ENCODE measurements at regions not wholly inside any gene's neighbourhood (a gene's known extent, or its start where the extent isn't known, plus 50 kb on each side); places are given as distances from the start of the nearest gene placed in this dataset.

GRCh38 chr1:103265551-103265950, 157.2 kb upstream of the COL11A1 start:
- ATAC-seq (ENCODE audit: low read depth) (no peak), DNase-seq (no peak)
- TF ChIP-seq, protein P1, sequence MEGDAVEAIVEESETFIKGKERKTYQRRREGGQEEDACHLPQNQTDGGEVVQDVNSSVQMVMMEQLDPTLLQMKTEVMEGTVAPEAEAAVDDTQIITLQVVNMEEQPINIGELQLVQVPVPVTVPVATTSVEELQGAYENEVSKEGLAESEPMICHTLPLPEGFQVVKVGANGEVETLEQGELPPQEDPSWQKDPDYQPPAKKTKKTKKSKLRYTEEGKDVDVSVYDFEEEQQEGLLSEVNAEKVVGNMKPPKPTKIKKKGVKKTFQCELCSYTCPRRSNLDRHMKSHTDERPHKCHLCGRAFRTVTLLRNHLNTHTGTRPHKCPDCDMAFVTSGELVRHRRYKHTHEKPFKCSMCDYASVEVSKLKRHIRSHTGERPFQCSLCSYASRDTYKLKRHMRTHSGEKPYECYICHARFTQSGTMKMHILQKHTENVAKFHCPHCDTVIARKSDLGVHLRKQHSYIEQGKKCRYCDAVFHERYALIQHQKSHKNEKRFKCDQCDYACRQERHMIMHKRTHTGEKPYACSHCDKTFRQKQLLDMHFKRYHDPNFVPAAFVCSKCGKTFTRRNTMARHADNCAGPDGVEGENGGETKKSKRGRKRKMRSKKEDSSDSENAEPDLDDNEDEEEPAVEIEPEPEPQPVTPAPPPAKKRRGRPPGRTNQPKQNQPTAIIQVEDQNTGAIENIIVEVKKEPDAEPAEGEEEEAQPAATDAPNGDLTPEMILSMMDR (IDR thresholded peaks at IDR 0.05), result no peak
- intact Hi-C loops (cut with micrococcal nuclease), result no loop called here
- ChIA-PET POLR2A (no interaction called here), CTCF (no interaction called here)
- Mint-ChIP-seq H3K27ac (no peak overlapping the region), H3K4me3 (no peak overlapping the region), H3K4me1 (no peaks in the 10 kb centered on the region), H3K9me3 (no peaks in the 10 kb centered on the region), H3K27me3 (no peaks in the 10 kb centered on the region), H3K36me3 (ENCODE audit: low read depth) (no peaks in the 10 kb centered on the region)

DNA sequence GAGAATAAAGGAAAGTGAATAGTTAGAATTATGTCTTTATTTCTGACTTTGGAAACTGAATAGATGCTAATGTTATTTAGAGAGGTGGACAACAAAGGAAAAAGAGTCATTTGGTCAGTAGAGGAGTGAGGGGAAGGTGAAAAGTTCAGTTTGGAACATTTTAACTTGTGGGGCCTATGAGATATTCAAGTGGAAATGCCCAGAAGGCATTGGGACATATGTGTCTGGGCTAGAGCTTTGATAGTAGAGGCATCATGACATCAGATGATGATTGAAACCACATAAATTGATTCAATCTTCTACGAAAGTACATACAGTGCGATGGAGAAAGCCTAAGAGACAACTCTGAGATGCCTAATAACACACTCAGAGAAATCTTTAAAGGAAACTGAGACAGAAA, 151.7 kb upstream of the COL11A1 start:
- Mint-ChIP-seq H3K27me3 (no peaks in the 10 kb centered on the region), H3K4me3 (no peak overlapping the region), H3K27ac (no peak overlapping the region), H3K36me3 (ENCODE audit: low read depth) (no peaks in the 10 kb centered on the region), H3K4me1 (no peaks in the 10 kb centered on the region), H3K9me3 (no peaks in the 10 kb centered on the region)
- ATAC-seq (ENCODE audit: low read depth), result no peak
- intact Hi-C loops (cut with micrococcal nuclease), result no loop called here
- ChIA-PET CTCF (no interaction called here), POLR2A (no interaction called here)
- TF ChIP-seq, protein P1 (IDR thresholded peaks at IDR 0.05), result no peak
- DNase-seq, result no peak

- H3K4me3 Mint-ChIP-seq, result no peak overlapping the region
- POLR2A ChIA-PET, result no interaction called here
- no peaks in the 10 kb centered on the region for H3K4me1 Mint-ChIP-seq
- TF ChIP-seq, protein P1 (IDR thresholded peaks at IDR 0.05), result no peak
- no peak for ATAC-seq (ENCODE audit: low read depth)
- H3K27me3 Mint-ChIP-seq, result no peaks in the 10 kb centered on the region
- no peak overlapping the region for H3K27ac Mint-ChIP-seq
- CTCF ChIA-PET, result no interaction called here
- no peak for DNase-seq
- intact Hi-C loops (cut with micrococcal nuclease), result no loop called here
- H3K36me3 Mint-ChIP-seq (ENCODE audit: low read depth), result no peaks in the 10 kb centered on the region
- no peaks in the 10 kb centered on the region for H3K9me3 Mint-ChIP-seq
These were observed 148.2 kb upstream of the COL11A1 start for GRCh38 chr1:103256490-103256889.

DNA sequence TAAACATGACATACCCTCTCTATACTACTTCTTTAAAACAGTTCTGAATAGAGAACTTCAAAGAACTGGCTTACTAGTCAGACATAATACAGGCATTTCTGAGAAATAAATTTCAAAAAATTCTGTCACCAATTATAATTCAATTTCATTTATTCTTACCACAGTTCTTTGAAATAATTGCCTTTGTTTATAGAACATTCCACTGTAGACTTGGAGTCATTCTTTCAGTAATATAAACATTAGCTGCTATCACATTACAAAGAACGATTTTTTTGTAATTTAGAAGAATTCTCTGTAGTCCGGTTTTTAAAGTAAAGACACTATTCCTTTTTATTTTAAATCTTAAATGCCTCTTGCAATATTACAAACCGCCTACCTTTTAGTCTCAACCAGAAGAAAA, 146.4 kb upstream of the COL11A1 start:
- Mint-ChIP-seq H3K4me1 (no peaks in the 10 kb centered on the region), H3K27ac (no peak overlapping the region), H3K27me3 (no peaks in the 10 kb centered on the region), H3K36me3 (ENCODE audit: low read depth) (no peaks in the 10 kb centered on the region), H3K9me3 (no peaks in the 10 kb centered on the region), H3K4me3 (no peak overlapping the region)
- ChIA-PET CTCF (no interaction called here), POLR2A (no interaction called here)
- no peak for ATAC-seq (ENCODE audit: low read depth)
- DNase-seq, result no peak
- TF ChIP-seq, protein P1 (IDR thresholded peaks at IDR 0.05), result no peak
- intact Hi-C loops (cut with micrococcal nuclease), result no loop called here

GRCh38 chr1:103250441-103250861, 142.1 kb upstream of the COL11A1 start:
- TF ChIP-seq, protein P1 (IDR thresholded peaks at IDR 0.05), result no peak
- Mint-ChIP-seq H3K27me3 (no peaks in the 10 kb centered on the region), H3K9me3 (no peaks in the 10 kb centered on the region), H3K27ac (no peak overlapping the region), H3K4me3 (no peak overlapping the region), H3K36me3 (ENCODE audit: low read depth) (no peaks in the 10 kb centered on the region), H3K4me1 (no peaks in the 10 kb centered on the region)
- intact Hi-C loops (cut with micrococcal nuclease), result no loop called here
- DNase-seq (no peak), ATAC-seq (ENCODE audit: low read depth) (no peak)
- CTCF ChIA-PET, result no interaction called here
- POLR2A ChIA-PET, result no interaction called here

Measured in activated B cell treated with CpG ODN at 0.5 μM for 24 hours (primary cell).